Epithelial cell of esophagus (primary cell): ENCODE measurements at regions not wholly inside any gene's neighbourhood (a gene's known extent, or its start where the extent isn't known, plus 50 kb on each side); places are given as distances from the start of the nearest gene placed in this dataset.

Source experiments
- DNase-seq: peaks from one replicate; pipeline ENCODE4 v3.0.0; 2010; ENCODE audit warnings: low read depth
- H3K4me3 ChIP-seq: 2 replicates; pipeline ENCODE4 v1.5.1; 2011; ENCODE audit warnings: mild to moderate bottlenecking, low read length, control low read depth
- CTCF ChIP-seq: IDR thresholded peaks from 2 replicates; pipeline ENCODE4 v1.5.1; 2011; ENCODE audit warnings: low read depth, mild to moderate bottlenecking, low read length, control low read depth, inconsistent platforms; ENCODE audit not compliant: insufficient read depth; ENCODE audit errors: missing control alignments

- TF ChIP-seq CTCF = peak; percentile 34
- no peak overlapping the region for H3K4me3 ChIP-seq
- no peak for DNase-seq
Measured at GRCh38 chr15:62828364-62828763, 214.2 kb upstream of the TPM1 start.

- DNase-seq = no peak
- TF ChIP-seq CTCF = no peak
- H3K4me3 ChIP-seq = no peak overlapping the region
Measured at GRCh38 chr15:62832231-62832630, 210.3 kb upstream of the TPM1 start.

GRCh38 chr15:62833646-62834045 is 208.9 kb upstream of the TPM1 start:
- DNase-seq = no peak
- no peak for TF ChIP-seq CTCF
- no peak overlapping the region for H3K4me3 ChIP-seq

DNA sequence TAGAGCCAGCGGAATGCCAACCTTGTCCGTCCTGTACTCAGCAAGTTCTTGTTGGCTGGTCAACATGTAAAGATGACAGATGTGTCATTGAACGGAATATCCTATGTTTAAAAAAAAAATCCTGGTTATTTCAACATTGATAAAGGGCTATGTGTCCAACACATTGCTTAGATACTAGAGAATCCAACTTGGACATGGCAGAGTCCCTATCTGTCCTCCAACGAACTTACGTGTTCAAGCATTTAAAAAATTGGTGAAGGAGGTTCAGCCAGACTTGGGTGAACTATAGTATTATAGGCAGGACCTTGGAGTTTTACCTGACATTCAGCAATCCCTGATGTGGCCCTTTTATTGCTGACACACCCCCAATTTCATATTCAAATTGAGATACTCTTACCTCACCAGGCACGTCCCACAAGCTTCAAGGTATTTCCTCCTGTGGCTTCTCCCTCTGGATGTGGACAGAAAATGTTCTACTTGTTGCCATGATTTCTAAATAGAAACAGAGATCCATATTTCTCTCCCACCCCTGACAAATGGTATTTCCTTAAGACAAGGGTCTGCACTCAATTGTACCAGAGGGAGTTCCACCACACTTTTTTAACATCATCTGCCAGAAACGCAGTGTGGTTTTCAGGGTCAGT is 207.7 kb upstream of the TPM1 start:
- DNase-seq = no peak
- no peak for TF ChIP-seq CTCF

DNA sequence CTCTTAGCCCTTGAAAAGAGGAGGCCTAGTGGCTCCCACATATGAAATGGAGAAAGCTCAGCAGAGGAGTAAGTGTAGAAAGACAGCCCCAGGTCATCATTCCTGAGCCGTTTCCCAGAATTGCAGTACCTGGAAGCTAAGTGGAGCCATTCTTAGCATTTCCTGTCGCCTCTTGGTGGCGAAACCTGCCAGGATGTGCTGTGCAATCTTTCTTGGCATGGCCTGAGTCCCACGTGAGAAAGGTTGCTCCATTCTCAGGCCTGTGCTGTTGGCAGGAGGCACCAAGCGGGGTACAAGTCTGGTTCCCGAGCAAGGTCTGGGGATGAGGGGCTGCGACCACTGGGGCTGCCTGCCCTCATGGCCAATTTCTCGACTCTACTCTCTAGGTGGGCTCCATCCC is 207.2 kb upstream of the TPM1 start:
- no peak overlapping the region for H3K4me3 ChIP-seq
- no peak for TF ChIP-seq CTCF
- peak; percentile 61 for DNase-seq

More for the DNA sequence above, 207.7 kb upstream of the TPM1 start:
- H3K4me3 ChIP-seq = no peak overlapping the region

GRCh38 chr15:62835762-62836161 is 206.8 kb upstream of the TPM1 start:
- no peak overlapping the region for H3K4me3 ChIP-seq
- TF ChIP-seq CTCF = no peak
- no peak for DNase-seq

GRCh38 chr15:62840526-62841268 is 201.8 kb upstream of the TPM1 start:
- no peak overlapping the region for H3K4me3 ChIP-seq
- TF ChIP-seq CTCF = no peak
- DNase-seq = no peak
